Left cardiac atrium (tissue), 4 donors: ENCODE measurements at regions not wholly inside any gene's neighbourhood (a gene's known extent, or its start where the extent isn't known, plus 50 kb on each side); places are given as distances from the start of the nearest gene placed in this dataset.
"Not testable (repeated sequence)": the region's sequence is repeated elsewhere in the genome, so short reads cannot be mapped to it uniquely, and the experiment has no call there.

ENCODE experiments used
- ATAC-seq, 2 donors: fragments of 200-7000 bp; cut with Tn5 transposase; one replicate each; pipeline ENCODE4 v1.9.1; 2020; ENCODE audit warnings: mild to moderate bottlenecking in 2 of 2, moderate library complexity in 2 of 2
- DNase-seq: peaks from one replicate; pipeline ENCODE4 v3.0.0-alpha.2; 2020
- intact Hi-C, 2 donors: fragments of 100-400 bp; cut with DNase I; formaldehyde crosslinking; loops; one replicate each; pipeline versions ENCODE4 v1.14.1 to v1.15.1; 2022 to 2023
- donor health status: DM: no; HTN: yes; CAD: no.
- donor health status: DM: no; HTN: yes; CAD: no; lungs with severe emphysema.
- donor health status: DM: yes; HTN: yes; CAD: no.
- donor health status: Dilated cardiomyopathy.

- ATAC-seq (no peak), DNase-seq (no peak)
- intact Hi-C loops, result no loop called here
These were observed 105.0 kb downstream of the TNFAIP2 start for GRCh38 chr14:103228076-103228806.

- DNase-seq (no peak), ATAC-seq (no peak)
- intact Hi-C loops, result no loop called here
These were observed 105.2 kb upstream of the EIF5 start for GRCh38 chr14:103228866-103229265.

GRCh38 chr14:103230021-103230420 is 104.0 kb upstream of the EIF5 start:
- no peak for ATAC-seq
- intact Hi-C loops, result no loop called here
- DNase-seq, result no peak

- ATAC-seq, result no peak
- DNase-seq, result no peak
- intact Hi-C loops, result no loop called here
These were observed 103.2 kb upstream of the EIF5 start for GRCh38 chr14:103230658-103231334.

- intact Hi-C loops, result no loop called here
- no peak for ATAC-seq
- no peak for DNase-seq
These were observed 102.5 kb upstream of the EIF5 start for GRCh38 chr14:103231376-103232019.

- DNase-seq (no peak), ATAC-seq (peak in 1 of 2 donors; percentile 33)
- intact Hi-C loops, result no loop called here
These were observed 101.8 kb upstream of the EIF5 start for GRCh38 chr14:103232031-103232808.

GRCh38 chr14:103232831-103233319 is 101.2 kb upstream of the EIF5 start:
- DNase-seq (no peak), ATAC-seq (no peak)
- intact Hi-C loops, result no loop called here

- DNase-seq (no peak), ATAC-seq (no peak)
- intact Hi-C loops, result no loop called here
These were observed 100.7 kb upstream of the EIF5 start for GRCh38 chr14:103233328-103233727.

GRCh38 chr14:103234826-103235225 is 99.2 kb upstream of the EIF5 start:
- intact Hi-C loops, ATAC-seq, DNase-seq: not testable (repeated sequence)

GRCh38 chr14:103235506-103235905 is 98.5 kb upstream of the EIF5 start:
- intact Hi-C loops, ATAC-seq, DNase-seq: not testable (repeated sequence)

- intact Hi-C loops, result no loop called here
- ATAC-seq (no peak), DNase-seq (no peak)
These were observed 94.3 kb upstream of the EIF5 start for GRCh38 chr14:103239751-103240150.

GRCh38 chr14:103241531-103241930 is 92.5 kb upstream of the EIF5 start:
- ATAC-seq (no peak), DNase-seq (no peak)
- intact Hi-C loops, result no loop called here

GRCh38 chr14:103243764-103244737 is 90.0 kb upstream of the EIF5 start:
- no peak for ATAC-seq
- intact Hi-C loops, result no loop called here
- DNase-seq, result no peak

GRCh38 chr14:103245624-103246031 is 88.4 kb upstream of the EIF5 start:
- ATAC-seq, DNase-seq, intact Hi-C loops: not testable (repeated sequence)

- DNase-seq (no peak), ATAC-seq (no peak)
- intact Hi-C loops, result no loop called here
These were observed 88.0 kb upstream of the EIF5 start for GRCh38 chr14:103246070-103246469.

GRCh38 chr14:103247169-103247606 is 86.8 kb upstream of the EIF5 start:
- ATAC-seq (peak in 1 of 2 donors; percentile 47), DNase-seq (no peak)
- intact Hi-C loops, result no loop called here

- no peak for DNase-seq
- ATAC-seq, result no peak
- intact Hi-C loops, result no loop called here
These were observed 83.9 kb upstream of the EIF5 start for GRCh38 chr14:103250181-103250580.

- ATAC-seq, result peak in 1 of 2 donors; percentile 26
- intact Hi-C loops, result no loop called here
- DNase-seq, result no peak
These were observed 83.2 kb upstream of the EIF5 start for GRCh38 chr14:103250874-103251273.
